Effector CD8-positive, alpha-beta T cell (primary cell): ENCODE measurements at regions not wholly inside any gene's neighbourhood (a gene's known extent, or its start where the extent isn't known, plus 50 kb on each side); places are given as distances from the start of the nearest gene placed in this dataset.

Experiments
- DNase-seq: peaks from one replicate; lab custom pipeline; 2025; lab: John Stamatoyannopoulos, UW

GRCh38 chr3:6770397-6770690 is 90.6 kb upstream of the GRM7 start:
- DNase-seq = no peak

- no peak for DNase-seq
Measured at GRCh38 chr3:6771171-6771570, 89.7 kb upstream of the GRM7 start.

GRCh38 chr3:6779140-6779539 is 81.8 kb upstream of the GRM7 start:
- no peak for DNase-seq

GRCh38 chr3:6781092-6781491 is 79.8 kb upstream of the GRM7 start:
- no peak for DNase-seq

- no peak for DNase-seq
Measured at GRCh38 chr3:6785726-6786125, 75.2 kb upstream of the GRM7 start.

GRCh38 chr3:6791161-6791560 is 69.8 kb upstream of the GRM7 start:
- DNase-seq = no peak

GRCh38 chr3:6799264-6799915 is 61.5 kb upstream of the GRM7 start:
- DNase-seq = no peak

- DNase-seq = no peak
Measured at GRCh38 chr3:6803619-6804018, 57.3 kb upstream of the GRM7 start.

GRCh38 chr3:6805236-6805635 is 55.7 kb upstream of the GRM7 start:
- no peak for DNase-seq

GRCh38 chr3:6806991-6807390 is 53.9 kb upstream of the GRM7 start:
- no peak for DNase-seq

- no peak for DNase-seq
Measured at GRCh38 chr3:6807967-6808588, 52.8 kb upstream of the GRM7 start.

- no peak for DNase-seq
Measured at GRCh38 chr3:6809349-6809748, 51.6 kb upstream of the GRM7 start.
